ENCODE measurements at regions not wholly inside any gene's neighbourhood (a gene's known extent, or its start where the extent isn't known, plus 50 kb on each side); places are given as distances from the start of the nearest gene placed in this dataset.

- Histone ChIP-seq H3K27ac (ENCODE audit: low read depth in 2 of 2, low read length in 1 of 2) (no peak overlapping the region), H3K4me3 (ENCODE audit: low read depth in 2 of 2, low read length in 1 of 2) (no peak overlapping the region), H3K9me3 (no peaks in the 10 kb centered on the region), H3K9ac (no peak overlapping the region), H3F3A (replicated peaks; ENCODE audit: insufficient read depth) (peaks cover 6% of the 10 kb centered on the region), H3K9me2 (no peaks in the 10 kb centered on the region), H3K4me1 (ENCODE audit: control insufficient read depth in 1 of 2, insufficient read depth in 2 of 2, low read depth in 1 of 2, low read length in 1 of 2) (peaks cover 0 to 3% of the 10 kb centered on the region in 2 experiments; a peak in 1 of 4 replicates), H3K4me2 (no peak overlapping the region), H3K36me3 (replicated peaks in 1 of 2; ENCODE audit: control insufficient read depth in 1 of 2, insufficient read depth in 2 of 2, low read length in 1 of 2) (no peaks in the 10 kb centered on the region), H2AFZ (ENCODE audit: low read depth) (no peak overlapping the region), H3K27me3 (ENCODE audit: insufficient read depth) (no peaks in the 10 kb centered on the region), H4K20me1 (ENCODE audit: insufficient read depth) (no peaks in the 10 kb centered on the region), H3K79me2 (ENCODE audit: insufficient read depth) (no peaks in the 10 kb centered on the region)
- TF ChIP-seq FOSL2 (IDR thresholded peaks at IDR 0.05; ENCODE audit: borderline replicate concordance, low read depth) (no peak), POLR2AphosphoS5 (IDR thresholded peaks at IDR 0.05; ENCODE audit: low read depth, low read length) (no peak), PBX3 (IDR thresholded peaks at IDR 0.05) (no peak), SIN3A (IDR thresholded peaks at IDR 0.05; ENCODE audit: borderline replicate concordance, low read depth, low read length) (no peak), ZBTB33 (IDR thresholded peaks at IDR 0.05; ENCODE audit: borderline replicate concordance, low read depth) (no peak), EZH2phosphoT487 (IDR thresholded peaks at IDR 0.05; ENCODE audit: borderline replicate concordance, low read depth) (no peak), IRF3 (IDR thresholded peaks at IDR 0.05; ENCODE audit: low read depth, low read length) (no peak), GABPA (IDR thresholded peaks at IDR 0.05; ENCODE audit: low read depth) (no peak), RFX5 (IDR thresholded peaks at IDR 0.05; ENCODE audit: low read length) (no peak), FOXM1 (IDR thresholded peaks at IDR 0.05; ENCODE audit: low read depth) (no peak), TCF12 (IDR thresholded peaks at IDR 0.05) (no peak), JUND (IDR thresholded peaks at IDR 0.05) (no peak), FOXJ3 (CRISPR knock-in tag; IDR thresholded peaks at IDR 0.05) (no peak)
- CTCF ChIA-PET: interaction anchor here (1.3 to 13.7 kb wide), 2 partner anchors 65 to 294 kb away, joined by 3 to 346 read pairs; no protein-coding TSS in a partner anchor
- no peak for DNase-seq
- POLR2A ChIA-PET: no interaction called here
Measured at GRCh38 chr2:172169611-172170010, 66.9 kb upstream of the DLX2 start.

- peak overlapping the region; percentile 61 to 67 for H3K4me3 ChIP-seq (ENCODE audit: low read depth in 2 of 2, low read length in 1 of 2)
- H3K9ac ChIP-seq: peak overlapping the region; percentile 65
- H3K36me3 ChIP-seq (replicated peaks in 1 of 2; ENCODE audit: control insufficient read depth in 1 of 2, insufficient read depth in 2 of 2, low read length in 1 of 2): no peaks in the 10 kb centered on the region
- no peaks in the 10 kb centered on the region for H3K27me3 ChIP-seq (ENCODE audit: insufficient read depth)
- WGBS (ENCODE audit: low lambda C conversion rate): 2% methylated on average over 34 of the region's 58 CpGs
- no peaks in the 10 kb centered on the region for H3K9me3 ChIP-seq
- ChIA-PET CTCF (interaction anchor here (0.6 to 13.7 kb wide), 49 partner anchors 9 to 604 kb away, joined by 3 to 346 read pairs (median 4); no protein-coding TSS in a partner anchor), POLR2A (interaction anchor here (1.1 kb wide), 1 partner anchor 289 kb away, joined by 4 read pairs; no protein-coding TSS in a partner anchor)
- no peak overlapping the region for H3K27ac ChIP-seq (ENCODE audit: low read depth in 2 of 2, low read length in 1 of 2)
- peak overlapping the region; percentile 80; the same call in 1 of the 2 replicates for H3K4me2 ChIP-seq
- DNase-seq: peak; percentile 91
- H3F3A ChIP-seq (replicated peaks; ENCODE audit: insufficient read depth): peaks cover 11% of the 10 kb centered on the region
- H3K4me1 ChIP-seq (ENCODE audit: control insufficient read depth in 1 of 2, insufficient read depth in 2 of 2, low read depth in 1 of 2, low read length in 1 of 2): peaks cover 0 to 3% of the 10 kb centered on the region in 2 experiments; a peak in 1 of 4 replicates
- peak overlapping the region; percentile 84; the same call in 1 of the 2 replicates for H2AFZ ChIP-seq (ENCODE audit: low read depth)
- no peaks in the 10 kb centered on the region for H3K79me2 ChIP-seq (ENCODE audit: insufficient read depth)
- no peaks in the 10 kb centered on the region for H3K9me2 ChIP-seq
- no peaks in the 10 kb centered on the region for H4K20me1 ChIP-seq (ENCODE audit: insufficient read depth)
- no peak for TF ChIP-seq CHD2 (IDR thresholded peaks at IDR 0.05; ENCODE audit: low read length, partially characterized antibody)
- 0 out of 2 replicates have a peak, but pooled peaks have one; percentile 60 for TF ChIP-seq FOXM1 (IDR thresholded peaks at IDR 0.05; ENCODE audit: low read depth)
- peak; percentile 49; the same call in 1 of the 2 replicates for TF ChIP-seq TAF1 (IDR thresholded peaks at IDR 0.05; ENCODE audit: borderline replicate concordance, low read depth, low read length)
- 0 out of 2 replicates have a peak, but pooled peaks have one; percentile 31 for TF ChIP-seq MAX (IDR thresholded peaks at IDR 0.05; ENCODE audit: low read depth)
- 0 out of 2 replicates have a peak, but pooled peaks have one; percentile 7 for TF ChIP-seq RCOR1 (IDR thresholded peaks at IDR 0.05; ENCODE audit: low read length)
- peak; percentile 88 for TF ChIP-seq RAD21 (IDR thresholded peaks at IDR 0.05; ENCODE audit: low read length)
- no peak for TF ChIP-seq POLR2AphosphoS5 (IDR thresholded peaks at IDR 0.05; ENCODE audit: low read depth, low read length)
- TF ChIP-seq YY1 (IDR thresholded peaks at IDR 0.05; ENCODE audit: low read depth): 0 out of 2 replicates have a peak, but pooled peaks have one; percentile 28
- peak; percentile 81 for TF ChIP-seq CTCF (IDR thresholded peaks at IDR 0.05)
Measured at GRCh38 chr2:172172513-172173173, 69.9 kb upstream of the DLX2 start.
